ENCODE measurements at regions not wholly inside any gene's neighbourhood (a gene's known extent, or its start where the extent isn't known, plus 50 kb on each side); places are given as distances from the start of the nearest gene placed in this dataset.

GRCh38 chr12:91663744-91664143, 481.1 kb upstream of the DCN start:
- Histone ChIP-seq H3K9me2 (ENCODE audit: insufficient read depth, low read length) (no peaks in the 10 kb centered on the region), H3K9me3 (ENCODE audit: low read length) (no peaks in the 10 kb centered on the region), H3K4me1 (ENCODE audit: insufficient read depth, low read length, poor library complexity, severe bottlenecking) (no peaks in the 10 kb centered on the region), H3K36me3 (ENCODE audit: insufficient read depth, low read length) (no peaks in the 10 kb centered on the region), H3K79me2 (ENCODE audit: insufficient read depth, low read depth, low read length) (no peaks in the 10 kb centered on the region), H3K27ac (ENCODE audit: low read depth, low read length, poor library complexity, severe bottlenecking) (no peak overlapping the region), H4K20me1 (ENCODE audit: insufficient read depth, low read length) (no peaks in the 10 kb centered on the region), H3K4me3 (ENCODE audit: low read depth, low read length, poor library complexity, severe bottlenecking) (no peak overlapping the region), H3K4me2 (ENCODE audit: low read length) (no peak overlapping the region), H2AFZ (ENCODE audit: low read length) (no peak overlapping the region)
- no TSS peak for BruUV-seq (replicated peaks)
- CTCF ChIA-PET (ENCODE audit: unreplicated experiment), result no interaction called here
- DNase-seq (ENCODE audit: low spot score), result no peak
- TF ChIP-seq EZH2phosphoT487 (IDR thresholded peaks at IDR 0.05; ENCODE audit: borderline replicate concordance, low read depth, low read length) (no peak), CTCF (conservative IDR thresholded peaks at IDR 0.05; ENCODE audit: low read length) (no peak)
- POLR2A ChIA-PET, result interaction anchor here (0.6 kb wide), 1 partner anchor 39 kb away, joined by 3 read pairs; no protein-coding TSS in a partner anchor
- intact Hi-C loops (cut with micrococcal nuclease; ENCODE audit: unreplicated experiment), result no loop called here

GRCh38 chr12:91663310-91663709, 480.7 kb upstream of the DCN start:
- H3K4me3 ChIP-seq (ENCODE audit: low read depth, low read length, poor library complexity, severe bottlenecking), result no peak overlapping the region

More at GRCh38 chr12:91663310-91663709, 480.7 kb upstream of the DCN start:
- no TSS peak for BruUV-seq (replicated peaks)
- H3K36me3 ChIP-seq (ENCODE audit: insufficient read depth, low read length), result no peaks in the 10 kb centered on the region
- no peak for DNase-seq (ENCODE audit: low spot score)
- no peak overlapping the region for H3K4me2 ChIP-seq (ENCODE audit: low read length)
- H3K9me2 ChIP-seq (ENCODE audit: insufficient read depth, low read length), result no peaks in the 10 kb centered on the region
- ChIA-PET CTCF (ENCODE audit: unreplicated experiment) (no interaction called here), POLR2A (interaction anchor here (0.6 to 1.4 kb wide), 2 partner anchors 10 to 39 kb away, joined by 3 to 5 read pairs; no protein-coding TSS in a partner anchor)
- no peak overlapping the region for H3K27ac ChIP-seq (ENCODE audit: low read depth, low read length, poor library complexity, severe bottlenecking)
- no peak overlapping the region for H2AFZ ChIP-seq (ENCODE audit: low read length)
- H3K79me2 ChIP-seq (ENCODE audit: insufficient read depth, low read depth, low read length), result no peaks in the 10 kb centered on the region
- H3K9me3 ChIP-seq (ENCODE audit: low read length), result no peaks in the 10 kb centered on the region
- TF ChIP-seq CTCF (conservative IDR thresholded peaks at IDR 0.05; ENCODE audit: low read length) (no peak), EZH2phosphoT487 (IDR thresholded peaks at IDR 0.05; ENCODE audit: borderline replicate concordance, low read depth, low read length) (no peak)
- no peaks in the 10 kb centered on the region for H3K4me1 ChIP-seq (ENCODE audit: insufficient read depth, low read length, poor library complexity, severe bottlenecking)
- intact Hi-C loops (cut with micrococcal nuclease; ENCODE audit: unreplicated experiment), result no loop called here
- H4K20me1 ChIP-seq (ENCODE audit: insufficient read depth, low read length), result no peaks in the 10 kb centered on the region
